HG02840 (cell line): ENCODE measurements at regions not wholly inside any gene's neighbourhood (a gene's known extent, or its start where the extent isn't known, plus 50 kb on each side); places are given as distances from the start of the nearest gene placed in this dataset.

Source experiments
- ATAC-seq: cut with Tn5 transposase; IDR thresholded peaks from one replicate; pipeline ENCODE4 v1.9.1; 2021; ENCODE audit warnings: mild to moderate bottlenecking, moderate library complexity, moderate number of reproducible peaks; ENCODE audit not compliant: unreplicated experiment, low FRiP score

GRCh38 chr5:125552486-125552885 is 806.0 kb upstream of the ZNF608 start:
- ATAC-seq = no peak

GRCh38 chr5:125554355-125554754 is 807.9 kb upstream of the ZNF608 start:
- ATAC-seq = no peak

- ATAC-seq = no peak
These were observed 809.2 kb upstream of the ZNF608 start for GRCh38 chr5:125555591-125555990.

GRCh38 chr5:125558016-125558415 is 811.6 kb upstream of the ZNF608 start:
- no peak for ATAC-seq

- ATAC-seq = no peak
These were observed 812.0 kb upstream of the ZNF608 start for GRCh38 chr5:125558466-125558865.

- ATAC-seq = no peak
These were observed 812.9 kb upstream of the ZNF608 start for GRCh38 chr5:125559296-125559695.

- ATAC-seq = no peak
These were observed 814.2 kb upstream of the ZNF608 start for GRCh38 chr5:125560476-125561225.

- no peak for ATAC-seq
These were observed 818.0 kb upstream of the ZNF608 start for GRCh38 chr5:125564317-125564975.

GRCh38 chr5:125574491-125575044 is 828.1 kb upstream of the ZNF608 start:
- ATAC-seq = no peak

GRCh38 chr5:125575171-125575890 is 828.9 kb upstream of the ZNF608 start:
- no peak for ATAC-seq

GRCh38 chr5:125575891-125576505 is 829.6 kb upstream of the ZNF608 start:
- no peak for ATAC-seq

GRCh38 chr5:125576822-125577221 is 830.4 kb upstream of the ZNF608 start:
- ATAC-seq = no peak

GRCh38 chr5:125578551-125578950 is 832.1 kb upstream of the ZNF608 start:
- ATAC-seq = no peak

- ATAC-seq = no peak
These were observed 832.7 kb upstream of the ZNF608 start for GRCh38 chr5:125579182-125579581.

GRCh38 chr5:125581311-125581710 is 834.9 kb upstream of the ZNF608 start:
- no peak for ATAC-seq

GRCh38 chr5:125582352-125582751 is 835.9 kb upstream of the ZNF608 start:
- no peak for ATAC-seq

- no peak for ATAC-seq
These were observed 837.1 kb upstream of the ZNF608 start for GRCh38 chr5:125583321-125584139.

- ATAC-seq = no peak
These were observed 837.7 kb upstream of the ZNF608 start for GRCh38 chr5:125584140-125584520.

GRCh38 chr5:125587631-125588030 is 835.6 kb upstream of the GRAMD2B start:
- ATAC-seq = no peak

GRCh38 chr5:125592856-125593255 is 830.4 kb upstream of the GRAMD2B start:
- no peak for ATAC-seq
